Suprapubic skin (tissue), 4 donors: ENCODE measurements at regions not wholly inside any gene's neighbourhood (a gene's known extent, or its start where the extent isn't known, plus 50 kb on each side); places are given as distances from the start of the nearest gene placed in this dataset.

ENCODE experiments used
- EP300 ChIP-seq: sonication (generic); formaldehyde crosslinking; IDR thresholded peaks from one replicate; pipeline ENCODE4 v1.6.1; 2017; ENCODE audit warnings: antibody characterized with exemption
- POLR2A ChIP-seq, 2 donors: fragments of 450-650 bp; IDR thresholded peaks; one replicate each; pipeline ENCODE4 v1.6.1; 2017; ENCODE audit warnings: antibody characterized with exemption in 2 of 2, mild to moderate bottlenecking in 2 of 2, moderate library complexity in 2 of 2
- POLR2AphosphoS5 ChIP-seq, 3 donors: sonication (generic); formaldehyde crosslinking; IDR thresholded peaks; one replicate each; pipeline ENCODE4 v1.6.1; 2017; ENCODE audit warnings: antibody characterized with exemption in 3 of 3
- TF ChIP-seq, protein P1 (sequence below), 2 donors: fragments of 200-600 bp in 1 of 2; fragments of 450-650 bp in 1 of 2; sonication (generic) in 1 of 2; IDR thresholded peaks; one replicate each; pipeline ENCODE4 v1.5.1; 2016 to 2019; ENCODE audit warnings: antibody characterized with exemption in 2 of 2, mild to moderate bottlenecking in 1 of 2, moderate library complexity in 1 of 2

DNA sequence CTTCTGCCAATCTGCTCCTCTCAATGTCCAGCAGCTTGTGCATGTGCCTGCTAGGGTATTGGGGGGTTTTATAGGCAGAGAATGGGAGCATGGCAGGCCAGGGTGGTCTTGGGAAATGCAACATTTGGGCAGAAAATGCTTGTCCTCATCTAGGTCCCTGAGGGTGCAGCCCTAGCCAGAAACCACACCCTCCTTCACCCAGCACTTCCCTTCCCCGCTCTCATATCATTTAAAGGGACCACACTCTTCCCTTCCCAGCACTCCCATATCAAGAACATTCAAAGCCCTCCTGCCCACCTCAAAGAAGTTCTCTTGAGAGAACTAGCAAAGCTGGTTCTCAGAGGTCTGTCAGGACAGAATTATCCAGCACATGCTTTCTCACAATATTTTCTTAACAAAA, 62.1 kb downstream of the HSD3B1 start:
- TF ChIP-seq, protein P1, sequence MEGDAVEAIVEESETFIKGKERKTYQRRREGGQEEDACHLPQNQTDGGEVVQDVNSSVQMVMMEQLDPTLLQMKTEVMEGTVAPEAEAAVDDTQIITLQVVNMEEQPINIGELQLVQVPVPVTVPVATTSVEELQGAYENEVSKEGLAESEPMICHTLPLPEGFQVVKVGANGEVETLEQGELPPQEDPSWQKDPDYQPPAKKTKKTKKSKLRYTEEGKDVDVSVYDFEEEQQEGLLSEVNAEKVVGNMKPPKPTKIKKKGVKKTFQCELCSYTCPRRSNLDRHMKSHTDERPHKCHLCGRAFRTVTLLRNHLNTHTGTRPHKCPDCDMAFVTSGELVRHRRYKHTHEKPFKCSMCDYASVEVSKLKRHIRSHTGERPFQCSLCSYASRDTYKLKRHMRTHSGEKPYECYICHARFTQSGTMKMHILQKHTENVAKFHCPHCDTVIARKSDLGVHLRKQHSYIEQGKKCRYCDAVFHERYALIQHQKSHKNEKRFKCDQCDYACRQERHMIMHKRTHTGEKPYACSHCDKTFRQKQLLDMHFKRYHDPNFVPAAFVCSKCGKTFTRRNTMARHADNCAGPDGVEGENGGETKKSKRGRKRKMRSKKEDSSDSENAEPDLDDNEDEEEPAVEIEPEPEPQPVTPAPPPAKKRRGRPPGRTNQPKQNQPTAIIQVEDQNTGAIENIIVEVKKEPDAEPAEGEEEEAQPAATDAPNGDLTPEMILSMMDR (IDR thresholded peaks at IDR 0.05): no peak
- no peak for TF ChIP-seq POLR2A (IDR thresholded peaks at IDR 0.05)
- TF ChIP-seq POLR2AphosphoS5 (IDR thresholded peaks at IDR 0.05): no peak
- no peak for TF ChIP-seq EP300
